GM21723 (cell line): ENCODE measurements at regions not wholly inside any gene's neighbourhood (a gene's known extent, or its start where the extent isn't known, plus 50 kb on each side); places are given as distances from the start of the nearest gene placed in this dataset.

Experiments
- ATAC-seq: cut with Tn5 transposase; IDR thresholded peaks from one replicate; pipeline ENCODE4 v1.9.1; 2021; ENCODE audit warnings: mild to moderate bottlenecking, moderate library complexity; ENCODE audit not compliant: unreplicated experiment

GRCh38 chr1:87939444-87939843, 610.8 kb downstream of the LMO4 start:
- ATAC-seq, result no peak

DNA sequence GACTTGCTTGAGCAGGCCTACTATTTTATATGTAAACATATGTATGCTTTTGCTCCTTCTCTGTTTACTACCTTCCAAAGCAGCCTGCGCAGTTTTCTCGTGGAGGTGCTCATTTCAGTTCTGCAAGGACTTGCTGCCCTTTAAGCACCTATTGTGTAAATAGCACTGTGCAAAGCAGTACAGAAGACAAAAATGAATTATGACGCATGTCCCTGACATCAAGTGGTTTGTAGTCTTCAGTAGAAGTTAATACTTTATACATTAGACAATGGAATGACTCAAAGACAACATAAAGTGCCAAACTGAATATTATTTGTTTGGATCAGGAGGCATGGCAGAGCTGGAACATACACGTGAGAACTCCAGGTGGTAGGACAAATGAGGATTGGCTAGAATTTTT, 611.7 kb downstream of the LMO4 start:
- ATAC-seq, result no peak

GRCh38 chr1:87941337-87941946, 612.8 kb downstream of the LMO4 start:
- ATAC-seq, result no peak

DNA sequence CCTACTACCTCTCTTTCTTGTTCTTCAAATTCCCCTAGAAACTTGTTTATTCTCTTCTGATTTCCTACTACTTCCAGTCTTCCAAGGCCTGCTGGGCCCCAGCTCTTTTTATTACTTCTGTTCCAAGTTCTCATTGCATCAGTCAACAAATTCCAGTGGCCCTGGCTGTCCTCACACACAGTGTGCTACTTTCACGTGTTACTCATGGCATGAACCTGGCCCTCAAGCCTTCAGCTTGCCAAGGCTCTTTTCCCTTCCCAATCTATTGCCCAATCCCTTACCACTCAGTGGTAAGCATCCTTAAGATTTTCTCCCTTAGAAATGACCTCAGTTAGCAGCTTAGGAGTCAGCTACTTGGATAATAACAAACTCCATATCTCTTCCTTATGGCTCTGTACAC, 613.5 kb downstream of the LMO4 start:
- ATAC-seq, result no peak

DNA sequence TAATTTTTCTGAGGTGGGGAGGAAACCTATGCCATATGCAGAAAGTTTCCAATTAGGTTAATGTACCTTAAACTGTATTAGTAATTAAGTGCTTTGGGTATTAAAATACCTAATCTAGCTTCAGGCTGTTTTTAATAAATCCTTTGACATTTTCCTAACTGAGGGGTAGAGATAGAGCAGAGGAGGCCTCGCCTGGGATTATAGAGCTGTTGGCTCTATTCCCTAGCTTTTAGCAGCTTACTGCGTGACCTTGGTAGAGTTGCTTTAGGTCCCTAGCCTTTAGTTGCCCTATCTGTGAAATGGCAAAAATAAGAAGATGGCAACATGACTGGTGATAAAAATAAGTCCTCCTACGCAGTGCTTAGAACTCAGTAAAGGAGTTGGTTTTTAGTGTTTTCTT, 621.0 kb downstream of the LMO4 start:
- ATAC-seq, result no peak

GRCh38 chr1:87950369-87950768, 621.7 kb downstream of the LMO4 start:
- no peak for ATAC-seq

DNA sequence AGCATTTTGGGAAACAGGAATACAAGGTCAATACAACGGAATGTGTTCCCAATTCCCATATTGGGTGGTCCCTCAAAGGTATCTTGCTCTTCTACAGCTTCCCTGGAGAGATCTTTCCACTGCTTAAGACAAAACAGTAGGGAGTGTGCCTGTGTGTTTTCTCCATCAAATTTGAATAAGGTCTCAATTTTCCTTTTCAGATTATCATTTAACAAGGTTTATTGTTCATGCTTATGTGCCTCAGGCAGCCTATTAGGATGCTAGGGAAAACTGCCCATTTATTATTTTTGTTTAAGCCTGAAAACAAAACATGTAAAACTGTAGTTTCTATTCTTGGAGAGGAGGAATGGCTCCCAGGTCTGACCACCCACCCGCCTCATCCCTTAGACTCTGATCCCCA, 622.7 kb downstream of the LMO4 start:
- no peak for ATAC-seq

- no peak for ATAC-seq
Measured at GRCh38 chr1:87951852-87952251, 623.2 kb downstream of the LMO4 start.

- ATAC-seq, result no peak
Measured at GRCh38 chr1:87953121-87953520, 624.4 kb downstream of the LMO4 start.

DNA sequence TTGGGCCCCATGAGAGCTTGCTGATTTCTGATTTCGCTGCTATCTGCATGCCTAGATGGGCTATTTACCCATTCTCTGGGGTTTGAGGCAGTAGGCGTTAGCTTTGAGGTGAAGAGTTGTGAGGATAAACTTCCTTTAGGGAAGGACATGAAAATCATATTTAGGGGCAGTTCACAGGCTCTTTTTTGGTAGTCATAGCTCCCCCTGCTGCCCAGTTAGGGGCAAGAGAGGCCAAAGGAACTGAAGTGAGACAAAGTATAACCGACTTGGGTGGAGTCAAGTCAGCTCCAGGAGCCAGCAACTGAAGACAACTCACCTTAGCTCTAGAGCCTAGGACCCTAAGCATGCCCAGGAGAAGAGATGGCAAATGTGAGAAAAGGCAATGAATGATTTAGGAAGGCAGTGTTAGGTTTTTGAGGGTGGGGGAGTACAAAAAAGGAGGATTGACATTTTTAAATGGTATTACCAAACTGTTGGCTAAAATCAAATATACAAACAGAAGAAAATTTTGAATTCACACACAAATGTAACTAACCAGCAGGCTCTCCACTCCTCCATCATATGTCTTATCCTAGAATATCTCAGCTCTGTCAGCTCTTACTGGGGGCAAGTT, 625.2 kb downstream of the LMO4 start:
- ATAC-seq, result peak; percentile 84

- ATAC-seq, result no peak
Measured at GRCh38 chr1:87955038-87955437, 626.4 kb downstream of the LMO4 start.

GRCh38 chr1:87956072-87956471, 627.4 kb downstream of the LMO4 start:
- ATAC-seq, result no peak

- ATAC-seq, result no peak
Measured at GRCh38 chr1:87956750-87957149, 628.1 kb downstream of the LMO4 start.

- ATAC-seq, result no peak
Measured at GRCh38 chr1:87957331-87957730, 628.7 kb downstream of the LMO4 start.

GRCh38 chr1:87958201-87958600, 629.5 kb downstream of the LMO4 start:
- ATAC-seq, result no peak

GRCh38 chr1:87958716-87959115, 630.0 kb downstream of the LMO4 start:
- no peak for ATAC-seq

GRCh38 chr1:87959236-87959635, 630.6 kb downstream of the LMO4 start:
- ATAC-seq, result no peak

DNA sequence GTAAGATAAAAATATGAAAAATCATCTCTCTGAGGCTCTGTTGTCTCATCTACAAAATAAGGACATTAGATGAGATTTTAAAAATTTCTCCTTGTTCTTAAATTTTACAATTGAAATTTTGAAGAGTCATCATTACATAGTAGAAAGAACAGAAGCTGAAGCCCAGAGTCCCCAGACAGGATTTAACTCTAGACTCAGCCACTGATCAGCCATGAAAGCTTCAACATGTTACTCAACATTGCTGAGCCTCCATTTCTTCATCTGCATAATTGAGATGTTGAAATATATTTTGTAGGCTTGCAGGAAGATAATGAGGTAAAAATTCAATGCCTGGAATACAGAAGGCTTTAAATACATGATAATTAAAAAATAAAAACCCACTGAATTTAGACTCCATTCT, 633.3 kb downstream of the LMO4 start:
- no peak for ATAC-seq

- no peak for ATAC-seq
Measured at GRCh38 chr1:87963556-87963955, 634.9 kb downstream of the LMO4 start.

GRCh38 chr1:87965193-87965592, 636.5 kb downstream of the LMO4 start:
- ATAC-seq, result no peak

GRCh38 chr1:87968197-87968955, 639.7 kb downstream of the LMO4 start:
- ATAC-seq, result no peak

- no peak for ATAC-seq
Measured at GRCh38 chr1:87969040-87969439, 640.4 kb downstream of the LMO4 start.
